ENCODE measurements at regions not wholly inside any gene's neighbourhood (a gene's known extent, or its start where the extent isn't known, plus 50 kb on each side); places are given as distances from the start of the nearest gene placed in this dataset.

DNA sequence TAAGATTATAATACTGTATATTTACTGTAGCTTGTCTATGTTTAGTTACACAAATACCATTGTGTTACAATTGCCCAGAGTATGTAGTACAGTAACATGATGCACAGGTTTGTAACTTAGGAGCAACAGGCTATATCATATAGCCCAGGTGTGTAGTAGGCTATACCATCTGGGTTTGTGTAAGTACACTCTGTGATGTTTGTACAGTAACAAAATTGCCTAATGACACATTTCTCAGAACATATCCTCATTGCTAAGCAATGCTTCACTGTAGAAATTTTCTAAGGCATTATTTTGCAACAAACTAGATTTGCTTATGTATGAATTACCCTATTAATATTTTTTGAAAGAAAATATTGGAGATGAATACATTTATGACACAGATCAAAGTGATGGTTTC lies 1390.9 kb downstream of the C4orf33 start:
- H3K4me3 ChIP-seq = no peak overlapping the region
- no peaks in the 10 kb centered on the region for H3K27me3 ChIP-seq
- DNase-seq (no peak), ATAC-seq (no peak)
- intact Hi-C loops (cut with DNase I) = no loop called here
- H3K36me3 ChIP-seq = no peaks in the 10 kb centered on the region
- H3K9me3 ChIP-seq = no peaks in the 10 kb centered on the region
- no peaks in the 10 kb centered on the region for H3K4me1 ChIP-seq
- no peak for TF ChIP-seq POLR2A (IDR thresholded peaks at IDR 0.05)
- TF ChIP-seq, protein P1, sequence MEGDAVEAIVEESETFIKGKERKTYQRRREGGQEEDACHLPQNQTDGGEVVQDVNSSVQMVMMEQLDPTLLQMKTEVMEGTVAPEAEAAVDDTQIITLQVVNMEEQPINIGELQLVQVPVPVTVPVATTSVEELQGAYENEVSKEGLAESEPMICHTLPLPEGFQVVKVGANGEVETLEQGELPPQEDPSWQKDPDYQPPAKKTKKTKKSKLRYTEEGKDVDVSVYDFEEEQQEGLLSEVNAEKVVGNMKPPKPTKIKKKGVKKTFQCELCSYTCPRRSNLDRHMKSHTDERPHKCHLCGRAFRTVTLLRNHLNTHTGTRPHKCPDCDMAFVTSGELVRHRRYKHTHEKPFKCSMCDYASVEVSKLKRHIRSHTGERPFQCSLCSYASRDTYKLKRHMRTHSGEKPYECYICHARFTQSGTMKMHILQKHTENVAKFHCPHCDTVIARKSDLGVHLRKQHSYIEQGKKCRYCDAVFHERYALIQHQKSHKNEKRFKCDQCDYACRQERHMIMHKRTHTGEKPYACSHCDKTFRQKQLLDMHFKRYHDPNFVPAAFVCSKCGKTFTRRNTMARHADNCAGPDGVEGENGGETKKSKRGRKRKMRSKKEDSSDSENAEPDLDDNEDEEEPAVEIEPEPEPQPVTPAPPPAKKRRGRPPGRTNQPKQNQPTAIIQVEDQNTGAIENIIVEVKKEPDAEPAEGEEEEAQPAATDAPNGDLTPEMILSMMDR (IDR thresholded peaks at IDR 0.05) = no peak
- no peak overlapping the region for H3K27ac ChIP-seq

DNA sequence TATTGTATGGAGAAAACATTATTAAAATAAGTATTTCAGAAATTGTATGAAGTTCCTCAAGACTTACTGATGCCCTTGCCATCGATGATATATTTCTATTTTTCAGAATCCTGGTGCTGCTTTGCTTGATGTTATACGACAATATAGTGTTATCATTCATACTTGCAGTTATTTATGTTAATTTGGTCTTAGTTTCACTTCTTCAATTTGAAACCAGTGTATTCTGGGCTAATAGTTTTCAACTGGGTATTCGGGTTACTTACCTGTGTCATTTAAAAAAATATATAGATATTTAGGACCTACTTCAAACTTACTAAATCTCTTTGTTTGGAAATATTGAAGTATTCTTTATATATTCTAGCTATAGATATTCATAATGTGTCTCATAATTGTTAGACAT lies 1414.7 kb downstream of the C4orf33 start:
- TF ChIP-seq, protein P1 (IDR thresholded peaks at IDR 0.05) = no peak
- no peak for TF ChIP-seq POLR2A (IDR thresholded peaks at IDR 0.05)
- DNase-seq = no peak
- WGBS (ENCODE audit: insufficient coverage, low coverage, low lambda C conversion rate, missing lambda C conversion rate) = 46% methylated on average over 3 of the region's 3 CpGs
- Histone ChIP-seq H3K4me1 (no peaks in the 10 kb centered on the region), H3K9me3 (no peaks in the 10 kb centered on the region), H3K27me3 (no peaks in the 10 kb centered on the region), H3K36me3 (no peaks in the 10 kb centered on the region), H3K27ac (no peak overlapping the region), H3K4me3 (no peak overlapping the region)
- intact Hi-C loops (cut with DNase I) = no loop called here
- no peak for ATAC-seq

DNA sequence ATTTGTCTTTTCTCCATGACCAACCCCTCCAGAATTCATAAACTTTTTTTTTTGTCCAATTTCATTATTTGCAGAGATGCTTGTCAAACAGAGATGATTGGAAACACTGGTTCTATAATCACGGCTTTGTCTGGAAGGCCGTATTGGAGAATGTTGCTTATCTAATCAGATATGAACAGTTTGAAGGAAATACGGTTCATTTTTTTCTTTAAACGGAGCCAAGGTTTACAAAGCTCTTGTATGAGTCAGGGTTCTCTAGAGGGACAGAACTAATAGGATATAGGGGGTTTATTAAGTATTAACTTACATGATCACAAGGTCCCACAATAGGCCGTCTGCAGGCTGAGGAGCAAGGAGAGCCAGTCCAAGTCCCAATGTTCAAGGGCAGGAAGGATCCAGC lies 1415.8 kb downstream of the C4orf33 start:
- Histone ChIP-seq H3K27ac (no peak overlapping the region), H3K4me1 (no peaks in the 10 kb centered on the region), H3K4me3 (no peak overlapping the region), H3K9me3 (no peaks in the 10 kb centered on the region), H3K36me3 (no peaks in the 10 kb centered on the region), H3K27me3 (no peaks in the 10 kb centered on the region)
- ATAC-seq (no peak), DNase-seq (no peak)
- 31% methylated on average over 4 of the region's 5 CpGs for WGBS (ENCODE audit: insufficient coverage, low coverage, low lambda C conversion rate, missing lambda C conversion rate)
- no peak for TF ChIP-seq POLR2A (IDR thresholded peaks at IDR 0.05)
- TF ChIP-seq, protein P1 (IDR thresholded peaks at IDR 0.05) = no peak
- intact Hi-C loops (cut with DNase I) = no loop called here

DNA sequence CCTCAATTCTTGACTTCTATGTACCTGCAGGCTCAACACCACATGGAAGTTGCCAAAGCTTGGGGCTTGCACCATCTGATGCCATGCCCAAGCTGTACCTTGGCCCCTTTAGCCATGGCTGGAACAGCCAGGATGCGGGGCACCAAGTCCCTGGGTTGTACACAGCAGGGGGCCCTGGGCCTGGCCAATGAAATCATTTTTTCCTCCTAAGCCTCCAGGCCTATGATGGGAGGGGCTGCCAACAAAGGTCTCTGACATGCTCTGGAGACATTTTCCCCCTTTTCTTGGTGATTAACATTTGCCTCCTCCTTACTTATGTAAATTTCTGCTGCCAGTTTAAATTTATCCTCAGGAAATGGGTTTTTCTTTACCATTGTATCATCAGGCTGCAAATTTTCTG lies 1428.1 kb downstream of the C4orf33 start:
- Histone ChIP-seq H3K9me3 (no peaks in the 10 kb centered on the region), H3K27me3 (no peaks in the 10 kb centered on the region), H3K36me3 (no peaks in the 10 kb centered on the region), H3K4me3 (no peak overlapping the region), H3K27ac (no peak overlapping the region), H3K4me1 (no peaks in the 10 kb centered on the region)
- WGBS (ENCODE audit: insufficient coverage, low coverage, low lambda C conversion rate, missing lambda C conversion rate) = no CpG with 5 or more reads among the region's 1 CpG
- DNase-seq (no peak), ATAC-seq (no peak)
- intact Hi-C loops (cut with DNase I) = no loop called here
- TF ChIP-seq, protein P1 (IDR thresholded peaks at IDR 0.05) = no peak
- TF ChIP-seq POLR2A (IDR thresholded peaks at IDR 0.05) = no peak

DNA sequence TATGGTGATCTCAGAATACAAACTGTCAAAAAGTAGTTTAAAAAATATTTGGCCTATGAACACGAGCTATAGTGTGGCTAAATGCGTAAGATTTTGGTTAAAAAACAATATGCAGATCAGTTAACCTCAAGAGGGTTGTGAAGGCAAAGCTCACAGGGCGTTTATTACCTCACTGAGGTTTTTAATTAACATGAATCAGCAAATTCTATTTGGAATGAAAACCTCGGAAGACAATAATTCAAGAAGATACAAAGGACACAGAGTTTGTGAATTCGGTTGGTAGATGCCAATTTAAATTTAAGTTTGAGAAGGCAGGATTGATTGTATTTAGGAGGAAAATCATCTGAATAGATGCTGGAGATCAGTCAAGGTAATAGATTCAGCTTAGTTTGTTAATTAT lies 1434.6 kb downstream of the C4orf33 start:
- TF ChIP-seq, protein P1 (IDR thresholded peaks at IDR 0.05) = no peak
- TF ChIP-seq POLR2A (IDR thresholded peaks at IDR 0.05) = no peak
- no peaks in the 10 kb centered on the region for H3K36me3 ChIP-seq
- H3K27me3 ChIP-seq = no peaks in the 10 kb centered on the region
- H3K27ac ChIP-seq = no peak overlapping the region
- intact Hi-C loops (cut with DNase I) = no loop called here
- 33% methylated on average over 5 of the region's 5 CpGs for WGBS (ENCODE audit: insufficient coverage, low coverage, low lambda C conversion rate, missing lambda C conversion rate)
- no peaks in the 10 kb centered on the region for H3K9me3 ChIP-seq
- ATAC-seq = no peak
- no peak overlapping the region for H3K4me3 ChIP-seq
- DNase-seq = no peak
- H3K4me1 ChIP-seq = no peaks in the 10 kb centered on the region

Measured in right lobe of liver (tissue), 6 donors.